IMR-90 (cell line): ENCODE measurements at regions not wholly inside any gene's neighbourhood (a gene's known extent, or its start where the extent isn't known, plus 50 kb on each side); places are given as distances from the start of the nearest gene placed in this dataset.

Source experiments
- ATAC-seq: fragments of 200-7000 bp; cut with Tn5 transposase; 2 replicates; pipeline ENCODE4 v1.9.1; 2020; ENCODE audit warnings: low read depth, mild to moderate bottlenecking, moderate library complexity
- BruUV-seq: library from RNA; stranded (reverse); fragments of 400-500 nt; replicated peaks from 2 replicates; lab custom pipeline; 2021; lab: Mats Ljungman, UMichigan
- CTCF ChIA-PET: fragments of 300-600 bp; formaldehyde crosslinking; extraction: SDS; loops from one replicate; lab custom pipeline; 2021; ENCODE audit warnings: antibody characterized with exemption; lab: Yijun Ruan, JAX
- POLR2A ChIA-PET: fragments of 300-600 bp; sonication (Branson Sonifier 250); formaldehyde crosslinking; loops from one replicate; lab custom pipeline; 2022; ENCODE audit warnings: antibody characterized with exemption; ENCODE audit not compliant: unreplicated experiment; lab: Charles Lee
- DNase-seq: peaks from one replicate; pipeline ENCODE4 v3.0.0; 2013
- H2AFZ ChIP-seq: replicated peaks from 2 replicates; pipeline ENCODE3; 2013; ENCODE audit warnings: low read length, mild to moderate bottlenecking; ENCODE audit not compliant: poor library complexity
- H2AK5ac ChIP-seq: 2 replicates; pipeline ENCODE4 v1.6.1; 2013; ENCODE audit warnings: low read depth, low read length, inconsistent platforms
- H2AK9ac ChIP-seq: replicated peaks from 2 replicates; pipeline ENCODE3; 2013; ENCODE audit warnings: mild to moderate bottlenecking, low read depth, low read length, moderate library complexity; ENCODE audit not compliant: poor library complexity
- H2BK120ac ChIP-seq: 2 replicates; pipeline ENCODE4 v1.6.1; 2013; ENCODE audit warnings: low read depth, low read length, inconsistent platforms
- H2BK15ac ChIP-seq: 3 replicates; pipeline ENCODE4 v1.6.1; 2013; ENCODE audit warnings: low read depth, low read length, inconsistent platforms
- H2BK20ac ChIP-seq: 2 replicates; pipeline ENCODE4 v1.6.1; 2013; ENCODE audit warnings: low read depth, mild to moderate bottlenecking, inconsistent platforms, low read length, moderate library complexity
- H2BK5ac ChIP-seq: 2 replicates; pipeline ENCODE4 v1.6.1; 2013; ENCODE audit warnings: mild to moderate bottlenecking, low read depth, low read length, inconsistent platforms; ENCODE audit not compliant: poor library complexity, severe bottlenecking
- H3K14ac ChIP-seq: replicated peaks from 2 replicates; pipeline ENCODE4 v1.6.1; 2013; ENCODE audit warnings: low read depth, low read length, inconsistent platforms
- H3K18ac ChIP-seq: 2 replicates; pipeline ENCODE4 v1.6.1; 2013; ENCODE audit warnings: low read depth, low read length, control low read depth
- H3K23ac ChIP-seq: 2 replicates; pipeline ENCODE4 v1.6.1; 2013; ENCODE audit warnings: low read depth, low read length, inconsistent platforms
- H3K27ac ChIP-seq: 2 replicates; pipeline ENCODE4 v1.5.1; 2013; ENCODE audit warnings: mild to moderate bottlenecking, control low read depth, low read length; ENCODE audit not compliant: insufficient read depth
- H3K27me3 ChIP-seq: 2 replicates; pipeline ENCODE4 v1.6.1; 2013; ENCODE audit warnings: low read length; ENCODE audit not compliant: control insufficient read depth, insufficient read depth
- H3K36me3 ChIP-seq: 2 replicates; pipeline ENCODE4 v1.6.1; 2013; ENCODE audit warnings: low read length, mixed read lengths; ENCODE audit not compliant: control insufficient read depth, insufficient read depth
- H3K4ac ChIP-seq: 2 replicates; pipeline ENCODE4 v1.6.1; 2013; ENCODE audit warnings: low read depth, low read length, inconsistent platforms
- H3K4me1 ChIP-seq: 2 replicates; pipeline ENCODE4 v1.6.1; 2013; ENCODE audit warnings: low read length, mixed read lengths; ENCODE audit not compliant: control insufficient read depth, insufficient read depth
- H3K4me2 ChIP-seq: 2 replicates; pipeline ENCODE4 v1.6.1; 2013; ENCODE audit warnings: low read depth, mild to moderate bottlenecking, control low read depth, low read length, moderate library complexity
- H3K4me3 ChIP-seq: 2 replicates; pipeline ENCODE4 v1.5.1; 2013; ENCODE audit warnings: low read depth, mild to moderate bottlenecking, control low read depth, low read length, moderate library complexity; ENCODE audit not compliant: insufficient read depth
- H3K56ac ChIP-seq: 2 replicates; pipeline ENCODE4 v1.6.1; 2013; ENCODE audit warnings: low read length, inconsistent platforms; ENCODE audit not compliant: insufficient read depth; ENCODE audit errors: extremely low read depth
- H3K79me1 ChIP-seq, 2 experiments: 2 replicates each; pipeline ENCODE4 v1.6.1; 2013; ENCODE audit warnings: low read length in 2 of 2, inconsistent platforms in 1 of 2, low read depth in 1 of 2
- H3K9ac ChIP-seq: 2 replicates; pipeline ENCODE4 v1.6.1; 2013; ENCODE audit warnings: low read depth, low read length, control low read depth
- H3K9me1 ChIP-seq: 2 replicates; pipeline ENCODE4 v1.6.1; 2013; ENCODE audit warnings: low read length, inconsistent platforms; ENCODE audit not compliant: insufficient read depth
- H3K9me3 ChIP-seq: 2 replicates; pipeline ENCODE4 v1.6.1; 2013; ENCODE audit warnings: low read length; ENCODE audit not compliant: control insufficient read depth, insufficient read depth
- H4K20me1 ChIP-seq: 2 replicates; pipeline ENCODE4 v1.6.1; 2013; ENCODE audit warnings: low read length, inconsistent platforms; ENCODE audit not compliant: insufficient read depth
- H4K5ac ChIP-seq: 2 replicates; pipeline ENCODE4 v1.6.1; 2013; ENCODE audit warnings: mild to moderate bottlenecking, low read depth, low read length, control low read depth
- H4K8ac ChIP-seq, 2 experiments: 2 replicates each; pipeline ENCODE4 v1.6.1; 2013; ENCODE audit warnings: low read depth in 2 of 2, low read length in 2 of 2, control low read depth in 1 of 2, inconsistent platforms in 1 of 2
- H4K91ac ChIP-seq: 2 replicates; pipeline ENCODE4 v1.6.1; 2013; ENCODE audit warnings: low read depth, low read length, inconsistent platforms; ENCODE audit not compliant: insufficient read depth
- BHLHE40 ChIP-seq: fragments of 150-350 bp; IDR thresholded peaks from 2 replicates; pipeline ENCODE4 v1.6.1; 2016; ENCODE audit warnings: mild to moderate bottlenecking, low read depth, low read length
- CEBPB ChIP-seq: IDR thresholded peaks from 2 replicates; pipeline ENCODE4 v1.6.1; 2012; ENCODE audit warnings: low read depth, low read length, improper control_type of control experiment
- CHD1 ChIP-seq: IDR thresholded peaks from 2 replicates; pipeline ENCODE4 v1.6.1; 2012; ENCODE audit warnings: low read depth, low read length, improper control_type of control experiment
- CTCF ChIP-seq: conservative IDR thresholded peaks from 2 replicates; pipeline ENCODE4 v1.5.1; 2012; ENCODE audit warnings: mild to moderate bottlenecking, low read depth, low read length, improper control_type of control experiment
- ELK1 ChIP-seq: fragments of 150-350 bp; IDR thresholded peaks from 2 replicates; pipeline ENCODE4 v1.6.1; 2016; ENCODE audit warnings: low read depth, mild to moderate bottlenecking, low read length, moderate library complexity, borderline replicate concordance
- FOS ChIP-seq: fragments of 150-350 bp; IDR thresholded peaks from 2 replicates; pipeline ENCODE4 v1.6.1; 2016; ENCODE audit warnings: low read depth, low read length
- RCOR1 ChIP-seq: IDR thresholded peaks from 2 replicates; pipeline ENCODE4 v1.6.1; 2012; ENCODE audit warnings: mild to moderate bottlenecking, low read length, improper control_type of control experiment; ENCODE audit not compliant: insufficient replicate concordance
- SMC3 ChIP-seq: fragments of 150-350 bp; IDR thresholded peaks from 2 replicates; pipeline ENCODE4 v1.6.1; 2016; ENCODE audit warnings: low read depth, mild to moderate bottlenecking, antibody characterized with exemption, low read length, moderate library complexity
- USF2 ChIP-seq: fragments of 150-350 bp; IDR thresholded peaks from 2 replicates; pipeline ENCODE4 v1.6.1; 2017; ENCODE audit warnings: mild to moderate bottlenecking, antibody characterized with exemption, low read length, low read depth
- WGBS, 2 experiments: methylation state at CpG; one replicate each; pipeline versions ENCODE4 v1.1.5 to v1.1.7; 2013; ENCODE audit warnings: missing lambda C conversion rate in 2 of 2; ENCODE audit not compliant: insufficient read length in 1 of 2; ENCODE audit errors: extremely low coverage in 2 of 2; 5-methylcytosine and 5-hydroxymethylcytosine counted together
- dilution Hi-C: fragments of 300-500 bp; cut with HindIII; formaldehyde crosslinking; loops from one replicate; pipeline ENCODE4 v1.14.3; 2018; ENCODE audit warnings: low sequenced_read_pairs; ENCODE audit not compliant: unreplicated experiment
- in situ Hi-C: fragments of 300-500 bp; cut with MboI; formaldehyde crosslinking; loops from 3 replicates; pipeline ENCODE4 v1.14.3; 2019; ENCODE audit warnings: low sequenced_read_pairs, inconsistent platforms, mixed read lengths
- intact Hi-C: fragments of 100-400 bp; cut with micrococcal nuclease; formaldehyde crosslinking; loops from 2 replicates; pipeline ENCODE4 v1.10.0; 2022

- in situ Hi-C loops: no loop called here
- no peaks in the 10 kb centered on the region for H4K20me1 ChIP-seq
- H2BK120ac ChIP-seq: no peak overlapping the region
- no peak for DNase-seq
- H3K27me3 ChIP-seq: peaks cover 12% of the 10 kb centered on the region
- no peak overlapping the region for H3K4ac ChIP-seq
- intact Hi-C loops: no loop called here
- H3K18ac ChIP-seq: no peak overlapping the region
- ChIA-PET CTCF (interaction anchor here (1.2 kb wide), 1 partner anchor 9 kb away, joined by 6 read pairs; no protein-coding TSS in a partner anchor), POLR2A (no interaction called here)
- no peak overlapping the region for H3K14ac ChIP-seq
- no peaks in the 10 kb centered on the region for H3K4me1 ChIP-seq
- no peak for ATAC-seq
- no peak overlapping the region for H2BK20ac ChIP-seq
- H2AK5ac ChIP-seq: no peak overlapping the region
- H2BK5ac ChIP-seq: no peak overlapping the region
- no peak overlapping the region for H4K91ac ChIP-seq
- H3K27ac ChIP-seq: no peak overlapping the region
- H3K4me3 ChIP-seq: no peak overlapping the region
- H4K8ac ChIP-seq: no peak overlapping the region
- H3K4me2 ChIP-seq: no peak overlapping the region
- H2AFZ ChIP-seq: no peak overlapping the region
- no peak overlapping the region for H3K9ac ChIP-seq
- BruUV-seq: no TSS peak
- no peaks in the 10 kb centered on the region for H3K36me3 ChIP-seq
- WGBS, 2 experiments: no CpG with 5 or more reads among the region's 2 CpGs
- no peaks in the 10 kb centered on the region for H3K9me3 ChIP-seq
- H3K79me1 ChIP-seq: no peaks in the 10 kb centered on the region
- no peaks in the 10 kb centered on the region for H3K9me1 ChIP-seq
- no peak overlapping the region for H3K23ac ChIP-seq
- TF ChIP-seq CHD1 (no peak), SMC3 (no peak), CEBPB (no peak), RCOR1 (no peak), ELK1 (no peak), USF2 (no peak), FOS (no peak), CTCF (no peak), BHLHE40 (no peak)
- dilution Hi-C loops: no loop called here
- no peak overlapping the region; the same call in 1 of the 2 replicates for H3K56ac ChIP-seq
- H2AK9ac ChIP-seq: no peak overlapping the region
- no peak overlapping the region for H4K5ac ChIP-seq
- no peak overlapping the region for H2BK15ac ChIP-seq
These were observed 117.2 kb downstream of the TSN start for GRCh38 chr2:121872651-121873050.
